K562 (cell line): ENCODE measurements at regions not wholly inside any gene's neighbourhood (a gene's known extent, or its start where the extent isn't known, plus 50 kb on each side); places are given as distances from the start of the nearest gene placed in this dataset.

Source experiments
- ATAC-seq: fragments of 200-7000 bp; cut with Tn5 transposase; 3 replicates; pipeline ENCODE4 v1.9.1; 2020; ENCODE audit warnings: moderate library complexity
- BruUV-seq: library from RNA; stranded (reverse); fragments of 400-500 nt; replicated peaks from 2 replicates; lab custom pipeline; 2021; lab: Mats Ljungman, UMichigan
- CTCF ChIA-PET: fragments of 300-600 bp; formaldehyde crosslinking; extraction: SDS; loops from one replicate; lab custom pipeline; 2021; ENCODE audit warnings: low intra/inter-chr PET ratio; lab: Yijun Ruan, JAX
- POLR2A ChIA-PET: fragments of 300-600, 350-650 bp; sonication (Branson Sonifier 250); formaldehyde crosslinking; extraction: SDS; loops from one replicate; lab custom pipeline; 2021; ENCODE audit warnings: antibody characterized with exemption, inconsistent platforms; lab: Yijun Ruan, JAX
- DNase-seq, 4 experiments: peaks; one replicate each; pipeline versions ENCODE4 v3.0.0 to v3.0.0-alpha.2; 2011 to 2018; ENCODE audit warnings: low spot score in 3 of 4, mixed read lengths in 3 of 4; ENCODE audit errors: extremely low read depth in 1 of 4
- FAIRE-seq: peaks from 2 replicates; lab custom pipeline; 2011; peaks lifted over from hg19 to GRCh38; lab: Jason Lieb, UNC
- H2AFZ ChIP-seq: 2 replicates; pipeline ENCODE4 v1.6.0; 2011; ENCODE audit warnings: low read depth, low read length, control low read depth, inconsistent platforms
- H3K27ac ChIP-seq: fragments of 200-600 bp; 3 replicates; pipeline ENCODE4 v1.8.0; 2011; ENCODE audit warnings: low read depth, mild to moderate bottlenecking, control low read depth, inconsistent platforms, low read length, moderate library complexity, mixed read lengths; ENCODE audit errors: extremely low read depth
- H3K27me3 ChIP-seq, 2 experiments: fragments of 300-600 bp in 1 of 2; 2 replicates in 1 of 2; 3 replicates in 1 of 2; pipeline versions ENCODE4 v1.6.0 to v1.8.0; 2011; ENCODE audit warnings: inconsistent platforms in 2 of 2, low read length in 2 of 2, mild to moderate bottlenecking in 1 of 2, mixed read lengths in 1 of 2, moderate library complexity in 1 of 2; ENCODE audit not compliant: control insufficient read depth in 2 of 2, insufficient read depth in 2 of 2
- H3K36me3 ChIP-seq: fragments of 300-600 bp; 3 replicates; pipeline ENCODE4 v1.8.0; 2011; ENCODE audit warnings: mild to moderate bottlenecking, low read length, inconsistent platforms; ENCODE audit not compliant: control insufficient read depth, insufficient read depth
- H3K4me1 ChIP-seq, 2 experiments: fragments of 200-600 bp in 1 of 2; replicated peaks in 1 of 2; 2 replicates in 1 of 2; 3 replicates in 1 of 2; pipeline versions ENCODE4 v1.5.1 to v1.8.0; 2011; ENCODE audit warnings: inconsistent platforms in 2 of 2, low read length in 2 of 2, mild to moderate bottlenecking in 1 of 2, mixed read lengths in 1 of 2, moderate library complexity in 1 of 2; ENCODE audit not compliant: control insufficient read depth in 2 of 2, insufficient read depth in 2 of 2
- H3K4me2 ChIP-seq: 2 replicates; pipeline ENCODE4 v1.6.1; 2011; ENCODE audit warnings: low read length, control low read depth, inconsistent platforms, mixed read lengths; ENCODE audit not compliant: insufficient read depth
- H3K4me3 ChIP-seq: fragments of 200-600 bp; sonication (generic), shearing (Covaris generic); 2 replicates; pipeline ENCODE4 v1.5.1; 2016; ENCODE audit warnings: control low read depth, inconsistent platforms
- H3K79me2 ChIP-seq: fragments of 200-600 bp; 3 replicates; pipeline ENCODE4 v1.8.0; 2011; ENCODE audit warnings: low read length, inconsistent platforms; ENCODE audit not compliant: control insufficient read depth, insufficient read depth
- H3K9ac ChIP-seq, 2 experiments: 2 replicates each; pipeline versions ENCODE4 v1.6.0 to v1.6.1; 2011; ENCODE audit warnings: low read depth in 2 of 2, low read length in 2 of 2, control low read depth in 1 of 2, inconsistent platforms in 1 of 2, mild to moderate bottlenecking in 1 of 2, mixed read lengths in 1 of 2; ENCODE audit not compliant: insufficient read depth in 1 of 2
- H3K9me1 ChIP-seq: one replicate; pipeline ENCODE4 v1.6.0; 2011; ENCODE audit warnings: inconsistent platforms, mild to moderate bottlenecking, low read length, moderate library complexity; ENCODE audit not compliant: control insufficient read depth, insufficient read depth
- H3K9me3 ChIP-seq: replicated peaks from 2 replicates; pipeline ENCODE4 v1.5.1; 2011; ENCODE audit warnings: low read depth, low read length, inconsistent platforms; ENCODE audit not compliant: control insufficient read depth, insufficient read depth
- H4K20me1 ChIP-seq: replicated peaks from 2 replicates; pipeline ENCODE4 v1.6.1; 2011; ENCODE audit warnings: low read length, inconsistent platforms, mixed read lengths; ENCODE audit not compliant: control insufficient read depth, insufficient read depth
- CHD1 ChIP-seq: fragments of 200-600 bp; sonication (generic); IDR thresholded peaks from one replicate; pipeline ENCODE4 v1.6.1; 2012; ENCODE audit warnings: mild to moderate bottlenecking, moderate library complexity, low read length, inconsistent platforms
- ELF1 ChIP-seq: fragments of 200-800 bp; sonication (Bioruptor generic); IDR thresholded peaks from 2 replicates; pipeline ENCODE4 v1.6.1; 2016; ENCODE audit warnings: missing genetic modification characterization, missing compliant biosample characterization
- ETV1 ChIP-seq: fragments of 450-650 bp; conservative IDR thresholded peaks from 2 replicates; pipeline ENCODE4 v1.6.1; 2016; ENCODE audit warnings: missing genetic modification characterization, control low read depth, low read depth, missing compliant biosample characterization
- EZH2 ChIP-seq: IDR thresholded peaks from 2 replicates; pipeline ENCODE4 v1.6.1; 2012; ENCODE audit warnings: low read depth, mild to moderate bottlenecking, inconsistent platforms, low read length, borderline replicate concordance
- GATA2 ChIP-seq: sonication (generic); formaldehyde crosslinking; IDR thresholded peaks from 2 replicates; pipeline ENCODE4 v1.4.0; 2020; ENCODE audit warnings: mild to moderate bottlenecking, missing genetic modification reagents
- HCFC1 ChIP-seq: IDR thresholded peaks from 2 replicates; pipeline ENCODE4 v1.6.1; 2012; ENCODE audit warnings: low read depth, low read length, improper control_type of control experiment
- HDAC1 ChIP-seq, 2 experiments: fragments of 450-650 bp; IDR thresholded peaks; 2 replicates each; pipeline ENCODE4 v1.6.1; 2016 to 2017; ENCODE audit warnings: inconsistent platforms in 1 of 2, mild to moderate bottlenecking in 1 of 2, moderate library complexity in 1 of 2
- HMGN3 ChIP-seq: IDR thresholded peaks from 2 replicates; pipeline ENCODE4 v1.6.1; 2011; ENCODE audit warnings: borderline replicate concordance, low read depth, mild to moderate bottlenecking, mixed read lengths, low read length; ENCODE audit not compliant: insufficient read length; ENCODE audit errors: extremely low read depth
- IRF9 ChIP-seq: fragments of 450-650 bp; IDR thresholded peaks from 2 replicates; pipeline ENCODE4 v1.6.1; 2016; ENCODE audit warnings: missing biosample characterization, missing genetic modification characterization
- KDM1A ChIP-seq, 2 experiments: fragments of 450-650 bp; IDR thresholded peaks; 2 replicates each; pipeline ENCODE4 v1.6.1; 2016; ENCODE audit warnings: mild to moderate bottlenecking in 2 of 2
- MTA3 ChIP-seq: fragments of 450-650 bp; formaldehyde crosslinking; IDR thresholded peaks from 2 replicates; pipeline ENCODE4 v1.6.1; 2017; ENCODE audit warnings: mild to moderate bottlenecking, borderline replicate concordance
- SMC3 ChIP-seq: conservative IDR thresholded peaks from 2 replicates; pipeline ENCODE4 v1.6.1; 2011; ENCODE audit warnings: low read depth, low read length, improper control_type of control experiment; ENCODE audit not compliant: insufficient read depth
- SRSF9 ChIP-seq: fragments of 200-400 bp; formaldehyde crosslinking; IDR thresholded peaks from 2 replicates; pipeline ENCODE4 v1.6.1; 2017; ENCODE audit warnings: low read depth, low read length, borderline replicate concordance
- THRAP3 ChIP-seq: fragments of 450-650 bp; IDR thresholded peaks from 2 replicates; pipeline ENCODE4 v1.6.1; 2016; ENCODE audit warnings: mild to moderate bottlenecking, inconsistent platforms, borderline replicate concordance
- ZBTB7A ChIP-seq: IDR thresholded peaks from 2 replicates; pipeline ENCODE4 v1.6.1; 2011; ENCODE audit warnings: low read depth, mild to moderate bottlenecking, low read length, moderate library complexity, borderline replicate concordance; ENCODE audit not compliant: control insufficient read depth
- ZFX ChIP-seq: sonication (generic); formaldehyde crosslinking; IDR thresholded peaks from 2 replicates; pipeline ENCODE4 v1.8.0; 2022; ENCODE audit warnings: mild to moderate bottlenecking, missing genetic modification reagents, moderate library complexity
- ZNF165 ChIP-seq: fragments of 250-450 bp; sonication (Bioruptor Pico); IDR thresholded peaks from 2 replicates; pipeline ENCODE4 v1.4.0; 2020; ENCODE audit warnings: borderline replicate concordance
- ZNF316 ChIP-seq: fragments of 450-650 bp; IDR thresholded peaks from 2 replicates; pipeline ENCODE4 v1.6.1; 2016
- WGBS: fragments of 100-300 bp; shearing (Covaris generic); methylation state at CpG from one replicate; pipeline ENCODE4 v1.1.6; 2016; ENCODE audit warnings: low coverage, mixed read lengths; ENCODE audit not compliant: insufficient coverage; ENCODE audit errors: missing lambda C conversion rate; 5-methylcytosine and 5-hydroxymethylcytosine counted together
- in situ Hi-C: fragments of 300-500 bp; cut with MboI; formaldehyde crosslinking; loops from 4 replicates; pipeline ENCODE4 v1.15.0; 2018; ENCODE audit warnings: inconsistent platforms, mixed read lengths
- intact Hi-C: fragments of 100-400 bp; cut with micrococcal nuclease; formaldehyde crosslinking; loops from 2 replicates; pipeline ENCODE4 v1.14.2; 2022

GRCh38 chr1:83027511-83027910, 971.4 kb downstream of the TTLL7 start (continued):
- TF ChIP-seq THRAP3, result no peak
- no peak for TF ChIP-seq HCFC1
- no peak for TF ChIP-seq EZH2
- TF ChIP-seq ELF1 (tag), result no peak
- no peak for TF ChIP-seq KDM1A (IDR thresholded peaks at IDR 0.05)
- TF ChIP-seq HDAC1 (IDR thresholded peaks at IDR 0.05), result no peak
- TF ChIP-seq SRSF9, result no peak
- no peak for TF ChIP-seq IRF9
- no peak for TF ChIP-seq ZNF316
- no peak for TF ChIP-seq HMGN3

- intact Hi-C loops, result no loop called here
- H3K4me1 ChIP-seq, result no peaks in the 10 kb centered on the region
- no peaks in the 10 kb centered on the region for H3K27me3 ChIP-seq
- no peak overlapping the region for H3K27ac ChIP-seq
- no TSS peak for BruUV-seq
- TF ChIP-seq SMC3 (no peak), ZBTB7A (no peak), GATA2 (CRISPR knock-in tag) (no peak), CHD1 (no peak), ZFX (no peak), ZNF165 (no peak), MTA3 (no peak), ETV1 (tag) (no peak)
- H3K36me3 ChIP-seq, result no peaks in the 10 kb centered on the region
- no peak overlapping the region for H3K4me2 ChIP-seq
- in situ Hi-C loops, result no loop called here
- H3K4me3 ChIP-seq, result no peak overlapping the region
- no peaks in the 10 kb centered on the region for H3K9me3 ChIP-seq
- H3K9me1 ChIP-seq, result no peaks in the 10 kb centered on the region
- no peaks in the 10 kb centered on the region for H3K79me2 ChIP-seq
- WGBS, result 0% methylated on average over 2 of the region's 2 CpGs
- DNase-seq, result no peak
- no peak overlapping the region for H2AFZ ChIP-seq
- ChIA-PET POLR2A (no interaction called here), CTCF (no interaction called here)
- ATAC-seq, result no peak
- no peak overlapping the region for H3K9ac ChIP-seq
- FAIRE-seq, result no peak
- no peaks in the 10 kb centered on the region for H4K20me1 ChIP-seq
These were observed 972.2 kb downstream of the TTLL7 start for GRCh38 chr1:83026745-83027144.
